GM18867 (cell line): ENCODE measurements at regions not wholly inside any gene's neighbourhood (a gene's known extent, or its start where the extent isn't known, plus 50 kb on each side); places are given as distances from the start of the nearest gene placed in this dataset.
A peak's percentile ranks its signal among the peaks of the same experiment; 100 is the strongest.
"Not testable (repeated sequence)": the region's sequence is repeated elsewhere in the genome, so short reads cannot be mapped to it uniquely, and the experiment has no call there.

ENCODE experiments used
- ATAC-seq: cut with Tn5 transposase; IDR thresholded peaks from one replicate; pipeline ENCODE4 v1.9.1; 2021; ENCODE audit warnings: mild to moderate bottlenecking, moderate library complexity; ENCODE audit not compliant: unreplicated experiment

DNA sequence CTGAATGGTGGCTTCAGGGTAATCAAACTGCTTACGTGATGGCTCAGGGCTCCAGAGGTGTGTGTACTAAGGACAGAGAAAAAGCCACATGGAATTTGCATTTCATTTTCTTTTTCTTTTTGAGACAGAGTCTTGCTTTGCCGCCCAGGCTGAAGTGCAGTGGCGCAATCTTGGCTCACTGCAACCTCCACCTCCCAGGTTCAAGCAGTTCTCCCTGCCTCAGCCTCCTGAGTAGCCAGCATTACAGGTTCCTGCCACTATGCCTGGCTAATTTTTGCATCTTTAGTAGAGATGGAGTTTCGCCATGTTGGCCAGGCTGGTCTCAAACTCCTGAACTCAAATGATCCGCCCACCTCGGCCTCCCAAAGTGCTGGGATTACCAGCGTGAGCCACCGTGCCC is 103.7 kb upstream of the CLINT1 start:
- not testable (repeated sequence) for ATAC-seq

- ATAC-seq = no peak
Observed at GRCh38 chr5:157961896-157962590, 103.1 kb upstream of the CLINT1 start.

- ATAC-seq = no peak
Observed at GRCh38 chr5:157961176-157961575, 102.2 kb upstream of the CLINT1 start.

DNA sequence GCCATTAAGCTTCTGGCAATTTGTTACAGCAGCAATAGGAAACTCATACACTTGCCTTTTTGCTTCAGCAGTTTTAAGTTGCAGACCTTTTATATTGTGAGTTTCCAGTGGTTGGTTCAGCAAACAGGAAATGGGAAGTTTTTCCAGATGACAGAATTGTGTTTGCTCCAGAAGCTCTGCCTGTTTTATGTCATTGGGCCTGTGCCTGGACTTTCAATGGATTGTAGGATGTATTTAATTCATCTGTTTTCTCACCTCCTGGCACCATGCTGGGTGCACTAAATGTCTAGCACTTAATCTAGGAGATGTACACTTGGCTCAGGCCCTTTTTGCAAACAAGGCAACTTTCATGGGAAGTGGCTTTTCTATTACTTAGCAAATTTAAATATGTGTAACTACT is 100.4 kb upstream of the CLINT1 start:
- no peak for ATAC-seq

DNA sequence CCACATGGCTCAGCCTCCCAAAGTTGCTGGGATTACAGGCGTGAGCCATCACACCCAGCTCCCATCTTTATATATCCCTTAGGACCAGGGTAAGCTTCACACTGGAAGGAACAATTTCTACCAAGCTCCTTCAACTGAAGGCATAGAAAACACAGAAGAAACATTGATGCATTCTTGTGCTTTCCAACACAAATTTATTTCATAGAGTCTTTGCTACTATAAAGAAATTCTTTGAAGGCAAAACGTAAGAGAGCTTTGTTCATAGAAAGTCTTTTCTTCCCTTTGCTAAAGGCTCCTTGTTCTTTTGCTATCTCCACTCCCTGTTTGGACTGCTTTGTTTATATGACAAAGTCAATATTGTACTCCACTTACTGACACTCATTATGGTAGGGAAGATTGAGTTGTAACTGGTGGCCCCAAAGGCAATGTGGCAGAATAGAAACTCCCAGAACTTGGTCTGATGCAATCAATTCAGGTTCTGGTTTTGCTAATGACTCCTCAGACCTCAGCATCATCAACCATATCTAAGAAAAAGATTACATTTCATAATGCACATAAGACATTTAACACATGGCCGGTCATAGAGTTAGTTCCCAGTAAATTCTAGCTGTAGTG is 97.4 kb upstream of the CLINT1 start:
- ATAC-seq = no peak

- no peak for ATAC-seq
Observed at GRCh38 chr5:157955541-157956172, 96.7 kb upstream of the CLINT1 start.

DNA sequence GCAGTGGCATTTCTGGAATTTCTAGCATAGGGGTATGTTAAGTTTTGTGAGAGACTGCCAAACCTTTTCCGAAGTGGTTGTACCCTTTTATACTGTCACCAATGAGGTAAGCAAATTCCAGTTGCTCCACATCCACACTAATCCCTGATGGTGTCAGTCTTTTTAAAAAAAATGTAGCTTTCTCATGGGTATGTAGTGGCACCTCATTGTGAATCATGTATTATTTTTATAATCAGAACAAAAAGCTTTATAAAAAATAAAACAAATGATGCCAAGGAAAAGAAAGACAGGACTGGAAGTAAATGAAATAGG is 93.4 kb upstream of the CLINT1 start:
- no peak for ATAC-seq

DNA sequence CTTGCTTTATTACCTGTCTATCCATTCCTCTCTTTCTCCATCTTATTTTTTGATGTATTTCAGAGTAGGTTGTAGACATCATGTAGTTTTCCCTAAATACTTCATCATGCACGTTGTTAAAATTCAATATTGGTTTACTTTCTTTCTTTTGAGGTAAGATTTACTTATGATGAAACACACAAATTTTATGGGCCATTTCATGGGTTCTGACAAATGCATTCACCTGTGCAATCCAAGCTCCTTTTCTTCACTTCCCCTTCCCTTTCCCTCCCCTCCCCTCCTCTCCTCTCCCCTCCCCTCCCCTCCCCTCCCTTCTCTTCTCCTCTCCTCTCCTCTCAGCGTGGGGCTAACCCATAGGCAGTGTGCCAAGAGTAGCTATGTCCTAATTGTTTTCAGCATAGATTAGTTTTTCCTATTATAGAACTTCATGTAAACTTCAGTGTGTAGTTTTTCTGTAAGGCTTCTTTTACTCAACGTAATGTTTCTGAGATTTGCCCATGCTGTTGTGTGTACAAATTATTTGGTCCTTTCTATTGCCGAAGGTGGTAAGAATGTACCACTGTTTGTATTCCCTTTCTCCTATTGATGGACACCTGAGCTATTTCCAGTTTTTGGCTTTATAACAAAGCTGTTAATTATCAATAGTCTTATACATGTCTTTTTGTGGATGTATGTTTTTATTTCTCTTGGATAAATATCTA is 92.9 kb upstream of the CLINT1 start:
- ATAC-seq = no peak

- ATAC-seq = no peak
Observed at GRCh38 chr5:157949520-157949919, 90.6 kb upstream of the CLINT1 start.

DNA sequence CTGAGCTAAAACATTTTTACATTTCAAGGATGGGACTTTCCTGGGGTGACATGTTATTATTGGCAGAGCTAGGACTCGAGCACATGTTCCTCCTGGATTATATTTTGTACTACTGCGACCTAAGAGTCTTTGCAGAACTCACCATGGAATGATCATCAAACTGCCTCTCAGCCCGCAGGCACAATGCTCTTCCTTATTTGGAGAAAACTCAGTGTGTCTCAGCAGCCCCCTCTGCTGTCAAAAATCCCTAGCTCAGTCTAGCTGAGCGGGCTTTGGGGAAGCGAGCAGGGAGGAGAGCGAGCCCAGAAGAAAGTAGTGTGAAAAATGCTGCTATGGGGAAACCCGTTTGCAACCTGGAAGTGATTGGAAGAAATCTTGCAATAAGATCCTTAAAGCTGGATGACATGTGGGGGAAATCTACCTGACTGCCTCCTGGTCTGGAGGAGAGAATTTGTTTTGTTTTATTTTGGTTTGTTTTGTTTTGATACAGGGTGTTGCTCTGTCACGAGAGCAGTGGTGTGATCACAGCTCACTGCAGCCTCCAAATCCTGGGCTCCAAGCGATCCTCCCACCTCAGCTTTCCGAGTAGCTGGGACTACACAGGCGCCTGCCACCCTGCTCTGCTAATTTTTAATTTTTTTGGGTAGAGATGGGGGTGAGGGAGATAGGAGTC is 89.9 kb upstream of the CLINT1 start:
- ATAC-seq = peak; percentile 95

GRCh38 chr5:157947156-157947555 is 88.2 kb upstream of the CLINT1 start:
- no peak for ATAC-seq

- ATAC-seq = not testable (repeated sequence)
Observed at GRCh38 chr5:157945822-157946221, 86.9 kb upstream of the CLINT1 start.

DNA sequence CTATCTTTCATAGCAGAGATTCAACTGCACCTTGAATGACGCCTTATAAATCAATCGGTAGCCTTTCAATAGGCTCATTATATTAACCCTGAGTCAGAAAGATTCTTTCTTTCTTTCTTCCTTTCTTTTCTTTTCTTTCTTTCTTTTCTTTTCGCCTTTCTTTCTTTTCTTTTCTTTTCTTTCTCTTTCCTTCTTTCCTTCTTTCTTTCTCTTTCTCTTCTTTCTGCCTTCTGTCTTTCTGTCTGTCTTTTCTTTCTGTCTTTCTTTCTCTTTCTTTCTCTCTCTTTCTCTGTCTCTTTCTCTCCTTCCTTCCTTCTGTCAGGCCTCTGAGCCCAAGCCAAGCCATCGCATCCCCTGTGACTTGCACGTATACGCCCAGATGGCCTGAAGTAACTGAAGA is 86.0 kb upstream of the CLINT1 start:
- ATAC-seq = no peak

DNA sequence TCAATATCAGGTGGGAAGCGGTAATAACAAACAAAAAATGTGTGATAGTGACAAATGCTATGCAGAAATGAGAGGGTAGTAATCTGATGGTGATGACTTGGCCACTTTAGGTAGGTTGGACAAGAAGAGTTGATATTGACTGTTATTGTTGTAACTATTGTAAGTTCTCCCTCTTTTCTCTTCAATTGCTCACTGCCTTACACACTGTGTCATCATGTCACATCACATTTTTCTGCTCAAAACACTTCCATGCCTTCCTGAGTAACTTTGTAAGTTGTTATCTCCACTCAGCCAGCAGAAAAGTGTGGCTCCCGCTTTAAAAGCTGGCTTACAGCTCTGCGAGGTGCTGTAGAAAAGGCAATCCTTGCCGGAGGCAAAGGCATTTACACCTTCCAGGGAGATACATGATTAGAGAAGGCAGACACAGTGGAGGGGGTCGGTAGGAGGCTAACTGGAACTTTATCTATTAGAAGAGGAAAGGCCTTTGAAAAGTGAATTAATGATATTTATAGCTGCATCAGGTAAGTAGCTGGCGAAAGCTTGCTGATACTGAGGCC is 85.2 kb upstream of the CLINT1 start:
- ATAC-seq = no peak

DNA sequence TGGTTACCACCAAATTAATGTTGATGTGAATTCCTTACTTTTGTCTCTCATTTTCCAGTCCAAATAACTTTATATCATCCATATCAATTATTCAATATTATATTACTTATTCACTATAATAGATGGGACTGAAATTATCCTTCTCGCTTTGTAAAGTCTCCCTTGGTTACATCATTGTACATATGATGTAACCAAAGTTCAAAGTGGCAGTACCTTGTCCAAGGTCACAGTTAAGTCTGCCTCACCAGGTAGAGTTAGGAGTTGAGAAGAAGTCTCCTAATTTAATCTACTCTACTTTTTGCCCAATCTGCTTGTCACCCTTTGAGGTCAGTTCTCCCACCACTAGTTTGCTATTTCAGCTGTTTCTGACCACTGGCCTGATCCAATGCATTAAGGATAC is 83.7 kb upstream of the CLINT1 start:
- no peak for ATAC-seq

DNA sequence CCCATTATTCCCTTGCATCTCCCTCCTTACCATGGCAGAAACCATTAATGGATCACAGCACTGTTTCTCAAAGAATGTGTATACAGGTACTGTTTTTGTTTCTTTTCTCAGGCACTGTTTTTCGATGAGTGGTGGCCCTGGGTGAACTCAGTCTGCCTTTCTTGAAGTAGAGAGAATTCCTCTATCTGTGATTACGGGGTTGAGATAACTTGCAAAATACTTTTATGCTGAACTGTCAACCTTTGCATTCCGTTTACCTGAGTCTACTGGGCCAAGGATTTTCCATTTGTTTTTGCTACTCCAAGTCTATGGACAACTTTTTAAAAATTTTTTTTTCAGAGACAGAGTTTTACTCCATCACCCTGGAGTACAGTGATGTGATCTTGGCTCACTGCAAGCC is 82.7 kb upstream of the CLINT1 start:
- no peak for ATAC-seq

DNA sequence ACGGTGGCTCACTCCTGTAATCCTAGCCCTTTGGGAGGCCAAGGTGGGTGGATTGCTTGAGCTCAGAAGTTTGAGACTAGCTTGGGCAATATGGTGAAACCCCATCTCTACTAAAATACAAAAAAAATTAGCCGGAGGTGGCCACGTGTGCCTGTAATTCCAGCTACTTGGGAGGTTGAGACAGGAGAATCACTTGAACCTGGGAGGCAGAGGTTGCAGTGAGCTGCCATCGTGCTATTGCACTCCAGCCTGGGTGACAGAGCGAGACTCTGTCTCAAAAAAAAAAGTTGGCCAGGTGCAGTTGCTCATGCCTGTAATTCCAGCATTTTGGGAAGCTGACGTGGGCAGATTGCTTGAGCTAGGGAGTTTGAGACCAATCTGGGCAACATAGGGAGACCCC is 79.2 kb upstream of the CLINT1 start:
- not testable (repeated sequence) for ATAC-seq

- ATAC-seq = not testable (repeated sequence)
Observed at GRCh38 chr5:157936776-157937501, 78.0 kb upstream of the CLINT1 start.

- ATAC-seq = no peak
Observed at GRCh38 chr5:157934600-157934999, 75.7 kb upstream of the CLINT1 start.

GRCh38 chr5:157933005-157933404 is 74.1 kb upstream of the CLINT1 start:
- ATAC-seq = no peak
